ENCODE measurements at regions not wholly inside any gene's neighbourhood (a gene's known extent, or its start where the extent isn't known, plus 50 kb on each side); places are given as distances from the start of the nearest gene placed in this dataset.
"Not testable (repeated sequence)": the region's sequence is repeated elsewhere in the genome, so short reads cannot be mapped to it uniquely, and the experiment has no call there.

GRCh38 chr1:220412382-220412781 lies 115.6 kb upstream of the MARK1 start:
- DNase-seq, result not testable (repeated sequence)

- no peak for DNase-seq
Measured at GRCh38 chr1:220410611-220411010, 117.3 kb upstream of the MARK1 start.

DNA sequence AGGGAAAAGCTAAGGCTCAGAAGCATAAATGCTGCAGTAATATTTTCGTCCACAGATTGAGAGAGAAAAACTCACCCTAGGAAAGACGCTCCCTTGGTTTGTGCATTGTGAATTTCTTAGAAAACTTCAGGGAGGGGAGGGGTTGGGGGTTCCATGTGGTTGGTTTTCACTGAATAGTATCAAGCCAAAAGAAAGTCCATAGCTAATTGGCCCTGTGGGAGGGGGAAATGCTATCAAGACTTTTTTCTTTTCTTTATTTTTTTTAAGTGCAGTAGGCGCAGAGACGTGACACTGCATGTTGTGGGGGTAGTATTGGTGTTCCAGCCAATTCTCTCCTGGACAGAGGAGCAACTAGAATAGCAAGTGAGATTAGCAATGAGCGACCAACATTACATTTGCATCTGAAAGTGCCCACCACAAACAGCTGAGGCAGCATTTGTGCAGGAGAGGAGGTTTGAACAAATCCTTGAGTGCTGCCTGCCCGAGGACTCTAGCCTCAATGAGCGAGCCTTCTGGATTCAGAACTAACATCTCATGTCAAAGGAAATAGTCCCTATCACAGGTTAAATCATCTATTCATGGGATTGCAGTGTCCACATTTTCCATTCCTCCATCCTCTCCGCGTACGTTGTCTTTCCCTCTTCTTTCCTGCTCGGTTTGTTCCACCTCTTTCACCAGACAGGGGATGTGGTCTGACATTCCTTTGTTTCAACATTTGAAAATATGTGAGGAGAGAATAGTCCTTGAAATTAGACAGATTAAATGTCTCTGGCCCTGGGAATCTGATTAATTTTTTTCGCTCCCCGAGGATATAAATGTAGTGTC lies 118.0 kb upstream of the MARK1 start:
- DNase-seq, result no peak

DNA sequence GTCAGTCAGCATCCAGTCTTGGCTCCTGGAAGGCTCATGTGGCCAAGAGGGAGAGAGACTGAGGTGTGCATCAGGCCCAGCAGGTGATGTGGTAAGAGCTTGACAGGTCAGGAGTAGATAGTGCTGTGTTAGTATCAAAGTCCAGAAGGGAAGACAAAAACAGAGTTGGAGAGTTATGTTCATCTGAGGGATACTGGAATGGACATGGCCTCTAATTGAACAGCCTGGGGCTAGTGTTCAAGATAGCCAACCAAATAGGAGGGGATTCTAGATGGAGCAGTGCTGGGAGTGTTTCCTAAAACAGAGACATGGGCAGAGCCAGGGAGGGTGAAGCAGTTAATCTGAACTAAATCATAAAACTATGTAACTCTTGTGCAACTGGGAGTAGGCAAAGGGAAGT lies 120.7 kb upstream of the MARK1 start:
- no peak for DNase-seq

DNA sequence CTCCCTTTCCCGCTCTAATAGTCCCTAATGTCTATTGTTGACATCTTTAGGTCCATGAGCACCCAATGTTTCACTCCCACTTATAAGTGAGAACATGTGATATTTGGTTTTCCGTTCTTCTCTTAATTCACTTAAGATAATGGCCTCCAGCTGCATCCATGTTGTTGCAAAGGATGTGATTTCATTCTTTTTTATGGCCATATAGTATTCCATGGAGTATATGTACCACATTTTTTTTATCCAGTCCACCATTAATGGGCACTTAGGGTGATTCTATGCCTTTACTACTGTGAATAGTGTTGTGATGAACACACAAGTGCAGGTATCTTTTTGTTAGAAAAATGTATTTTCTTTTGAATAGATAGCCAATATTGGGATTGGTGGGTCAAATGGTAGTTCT lies 126.0 kb upstream of the RAB3GAP2 start:
- DNase-seq, result no peak

DNA sequence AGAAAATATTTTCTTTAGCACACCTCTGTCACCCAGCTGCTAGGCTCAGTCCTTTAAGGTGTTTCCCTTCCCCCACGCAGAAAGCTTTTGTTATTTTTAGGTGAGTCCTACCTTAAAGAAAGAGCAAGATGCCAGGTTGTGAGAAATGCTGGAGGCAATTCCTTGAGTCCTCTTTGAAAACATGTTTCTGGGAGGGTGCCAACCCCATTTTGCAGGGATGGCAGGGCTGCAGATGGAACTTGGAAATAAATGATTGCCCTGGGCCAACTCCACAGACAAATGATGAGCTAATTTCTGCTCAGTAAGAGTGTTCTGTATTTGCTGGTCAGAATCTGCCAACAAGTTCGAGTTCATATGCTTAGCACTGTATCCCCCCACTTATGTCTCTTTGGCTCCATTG lies 119.2 kb upstream of the RAB3GAP2 start:
- no peak for DNase-seq

- DNase-seq, result no peak
Measured at GRCh38 chr1:220389634-220390033, 117.4 kb upstream of the RAB3GAP2 start.

DNA sequence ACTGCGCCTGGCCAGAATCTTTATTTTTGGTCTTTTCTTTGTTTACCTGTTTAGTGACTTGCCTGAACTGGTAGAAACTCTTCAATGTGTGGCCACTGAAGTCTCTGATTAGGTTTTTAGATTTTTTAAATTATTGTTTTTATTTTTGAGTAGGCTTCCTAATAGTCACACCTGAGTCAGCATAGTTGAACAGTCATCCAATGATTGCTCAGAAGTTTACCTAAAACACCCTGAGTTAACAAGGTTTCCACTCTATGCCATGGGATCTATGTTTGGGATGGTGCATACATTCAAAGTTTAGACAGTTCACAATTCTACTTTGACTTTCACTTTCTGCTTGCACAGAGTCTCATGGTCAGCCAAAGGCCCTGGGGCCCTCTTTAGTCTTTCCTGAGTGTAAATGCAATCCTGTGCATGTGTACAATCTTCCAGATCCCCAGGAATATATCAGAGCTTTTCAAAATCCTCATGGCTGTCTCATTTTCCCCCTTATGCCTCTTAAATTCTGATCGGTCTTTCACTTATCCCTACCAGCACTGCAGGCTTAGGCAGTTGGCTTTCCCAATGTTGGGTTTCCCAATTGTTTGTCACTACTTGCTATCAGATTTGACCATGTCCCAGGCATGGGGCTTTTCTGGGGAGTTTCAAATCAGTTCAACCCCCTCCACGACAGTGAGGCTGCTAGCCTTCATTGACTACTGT lies 114.4 kb upstream of the RAB3GAP2 start:
- no peak for DNase-seq

- DNase-seq, result no peak
Measured at GRCh38 chr1:220385158-220385557, 112.9 kb upstream of the RAB3GAP2 start.

DNA sequence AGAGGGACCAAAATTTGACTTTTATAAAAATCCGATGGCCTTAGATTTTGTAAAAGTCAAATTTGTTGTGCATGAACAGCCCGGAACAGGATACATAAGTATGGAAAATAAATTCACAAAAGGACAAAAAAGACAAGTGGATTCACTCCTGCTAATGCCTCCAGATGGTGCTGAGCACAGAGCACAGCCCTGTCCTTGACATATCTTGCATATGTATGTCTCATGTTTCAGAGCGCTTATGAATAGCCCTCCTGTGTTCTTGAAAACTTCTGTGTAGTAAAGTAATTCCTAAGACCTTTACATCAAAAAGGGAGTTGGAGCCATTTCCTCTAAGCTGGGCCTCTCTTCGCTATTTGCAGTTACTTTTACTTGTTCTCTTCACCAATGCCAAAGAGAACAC lies 110.7 kb upstream of the RAB3GAP2 start:
- DNase-seq, result no peak

- no peak for DNase-seq
Measured at GRCh38 chr1:220380885-220381284, 108.6 kb upstream of the RAB3GAP2 start.

DNA sequence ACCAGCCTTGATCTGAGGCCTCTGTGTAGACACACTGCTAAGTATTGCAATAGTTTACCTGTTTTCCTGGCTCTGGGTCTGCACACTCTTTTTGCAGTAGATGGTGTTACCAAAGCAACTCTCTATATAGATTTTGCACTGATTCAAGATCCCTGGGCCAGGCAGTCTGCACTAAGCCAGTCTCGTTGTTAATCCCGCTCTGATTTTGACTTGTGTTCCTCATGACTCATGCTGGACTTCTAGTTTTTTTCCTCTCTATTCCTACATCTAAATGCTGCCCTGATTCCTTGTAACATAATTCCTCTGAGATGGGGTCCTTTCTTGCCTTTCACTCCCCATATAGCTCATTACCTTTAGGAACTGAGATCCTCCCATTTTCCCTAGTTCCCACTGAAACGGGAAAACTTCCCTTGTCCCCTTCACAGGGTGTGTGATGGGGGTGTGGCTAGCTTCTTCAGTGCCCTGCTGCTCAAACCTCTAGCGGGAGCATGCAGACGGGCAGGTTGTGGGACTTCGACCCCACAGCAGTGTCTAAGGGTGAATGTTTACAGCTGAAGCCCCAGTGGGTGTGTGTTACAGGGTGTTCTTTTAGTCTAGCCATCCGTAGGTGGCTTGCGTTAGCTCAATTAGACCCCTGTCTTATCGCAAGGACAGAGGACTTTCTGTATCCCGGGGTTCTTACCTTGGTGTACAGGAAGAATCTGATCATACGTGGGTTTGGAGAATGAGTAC lies 106.5 kb upstream of the RAB3GAP2 start:
- no peak for DNase-seq

DNA sequence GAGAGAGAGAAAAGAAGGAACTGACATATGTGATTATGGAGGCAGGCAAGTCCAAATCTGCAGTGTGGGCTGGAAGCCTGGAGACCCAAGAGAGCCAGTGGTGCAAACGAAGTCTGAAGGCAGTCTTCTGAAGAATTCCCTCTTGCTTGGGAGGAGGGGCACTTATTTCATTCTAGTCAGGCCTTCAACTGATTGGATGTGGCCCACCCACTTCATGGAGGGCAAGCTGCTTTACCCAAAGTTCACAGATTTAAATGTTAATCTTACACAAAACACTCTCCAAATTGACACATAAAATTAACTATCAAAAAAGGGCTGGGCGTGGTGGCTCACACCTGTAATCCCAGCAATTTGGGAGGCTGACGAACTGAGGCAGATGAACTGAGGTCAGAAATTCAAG lies 103.5 kb upstream of the RAB3GAP2 start:
- no peak for DNase-seq

- no peak for DNase-seq
Measured at GRCh38 chr1:220374449-220374848, 102.2 kb upstream of the RAB3GAP2 start.

DNA sequence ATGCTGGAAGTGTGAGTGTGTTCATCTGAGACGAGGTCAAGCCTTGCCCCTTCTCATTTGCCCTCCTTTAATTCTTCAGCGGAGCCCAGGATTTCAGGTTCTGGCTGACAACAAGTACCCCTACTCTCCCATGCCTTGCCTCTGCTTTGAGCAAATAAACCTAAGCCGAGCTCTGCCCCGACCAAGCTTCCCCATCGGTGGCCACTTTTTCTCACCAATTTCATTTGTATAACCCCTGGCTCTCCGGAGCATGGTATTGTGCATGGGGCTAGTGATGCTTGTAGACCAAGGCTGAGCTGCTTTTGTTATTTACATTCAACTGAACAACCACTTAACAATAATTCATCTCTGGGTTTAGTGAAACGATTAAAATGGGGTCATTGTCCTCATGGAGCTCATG lies 100.2 kb upstream of the RAB3GAP2 start:
- no peak for DNase-seq

GRCh38 chr1:220371324-220371723 lies 99.1 kb upstream of the RAB3GAP2 start:
- no peak for DNase-seq

GRCh38 chr1:220370041-220370700 lies 97.9 kb upstream of the RAB3GAP2 start:
- DNase-seq, result peak in 1 of 2 donors; percentile 7

DNA sequence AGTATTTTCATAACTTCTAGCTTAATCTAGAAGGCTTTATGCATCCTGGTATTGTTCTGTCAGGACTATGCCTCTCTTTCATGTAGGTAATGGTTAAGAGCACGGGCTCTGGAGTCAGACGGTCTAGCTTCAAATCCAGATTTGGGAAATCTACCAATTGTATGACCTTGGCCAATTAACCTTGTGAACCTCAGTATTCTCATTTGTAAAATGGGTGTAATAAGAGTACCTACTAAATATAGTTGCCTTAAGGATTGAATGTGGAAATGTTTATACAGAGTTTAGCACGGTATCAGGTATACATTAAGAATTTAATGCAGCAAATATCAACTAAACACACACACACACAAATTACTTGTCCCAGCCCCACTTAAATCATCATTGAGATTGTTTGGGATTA lies 97.3 kb upstream of the RAB3GAP2 start:
- DNase-seq, result no peak

- DNase-seq, result peak; percentile 21 to 25
Measured at GRCh38 chr1:220368352-220369265, 96.4 kb upstream of the RAB3GAP2 start.

- DNase-seq, result no peak
Measured at GRCh38 chr1:220367833-220368232, 95.6 kb upstream of the RAB3GAP2 start.

DNA sequence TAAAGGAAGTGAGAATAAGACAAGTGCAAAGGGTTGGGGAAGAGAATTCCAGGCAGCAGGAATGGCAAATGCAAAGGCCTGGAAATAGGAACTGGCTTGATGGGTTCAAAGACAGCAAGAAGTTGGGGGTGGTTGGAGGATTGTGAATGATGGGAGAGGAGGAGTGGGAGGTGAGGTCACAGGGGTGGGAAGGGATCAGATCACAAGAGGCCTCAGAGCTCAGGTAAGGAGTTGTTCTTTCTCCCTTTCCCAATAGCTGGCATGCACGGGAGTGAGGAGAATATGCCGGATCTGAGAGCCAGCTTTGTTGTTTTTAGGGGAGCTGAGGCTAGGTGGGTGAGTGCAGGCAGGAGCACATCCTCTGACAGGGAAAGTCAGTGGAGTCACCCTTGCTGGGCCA lies 94.0 kb upstream of the RAB3GAP2 start:
- no peak for DNase-seq

Data from right lung (tissue), 2 donors.